Kidney capillary endothelial cell (primary cell): ENCODE measurements at regions not wholly inside any gene's neighbourhood (a gene's known extent, or its start where the extent isn't known, plus 50 kb on each side); places are given as distances from the start of the nearest gene placed in this dataset.
A peak's percentile ranks its signal among the peaks of the same experiment; 100 is the strongest.
"Not testable (repeated sequence)": the region's sequence is repeated elsewhere in the genome, so short reads cannot be mapped to it uniquely, and the experiment has no call there.

ENCODE experiments used
- DNase-seq: peaks from one replicate; pipeline ENCODE4 v3.0.0-alpha.2; 2018; ENCODE audit warnings: low spot score

- DNase-seq, result no peak
Measured at GRCh38 chr3:196147116-196147515, 64.1 kb downstream of the ZDHHC19 start.

GRCh38 chr3:196145468-196146262 is 63.8 kb upstream of the TFRC start:
- no peak for DNase-seq

DNA sequence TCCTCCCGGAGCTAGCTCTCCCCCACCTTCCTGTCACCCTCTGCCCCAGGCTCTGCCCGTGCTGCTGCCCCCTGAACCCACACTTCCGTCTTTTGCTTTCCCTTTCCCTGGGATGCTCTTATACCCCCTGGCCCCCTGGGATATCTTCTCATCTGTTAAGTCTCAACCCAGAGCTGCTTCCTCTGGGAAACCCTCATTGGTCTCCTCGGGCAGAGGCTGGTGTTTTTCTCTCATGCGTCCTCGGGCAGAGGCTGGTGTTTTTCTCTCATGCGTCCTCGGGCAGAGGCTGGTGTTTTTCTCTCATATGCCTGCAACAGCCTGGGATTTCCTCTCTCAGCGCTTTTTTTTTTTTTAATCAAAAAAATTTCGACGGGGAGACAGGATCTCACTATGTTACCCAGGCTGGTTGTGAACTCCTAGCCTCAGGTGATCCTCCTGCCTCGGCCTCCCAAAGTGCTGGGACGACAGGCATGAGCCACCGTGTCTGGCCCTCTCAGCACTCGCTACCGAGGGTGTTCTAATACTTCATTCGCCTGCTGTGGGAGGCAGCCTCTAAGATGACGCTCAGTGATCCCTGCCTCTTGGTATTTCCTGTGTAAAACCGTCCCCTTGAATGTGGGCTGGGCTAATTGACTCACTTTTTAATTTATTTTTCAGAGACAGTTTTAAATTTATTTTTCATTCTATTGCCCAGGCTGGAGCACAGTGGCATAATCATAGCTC is 62.7 kb upstream of the TFRC start:
- no peak for DNase-seq

DNA sequence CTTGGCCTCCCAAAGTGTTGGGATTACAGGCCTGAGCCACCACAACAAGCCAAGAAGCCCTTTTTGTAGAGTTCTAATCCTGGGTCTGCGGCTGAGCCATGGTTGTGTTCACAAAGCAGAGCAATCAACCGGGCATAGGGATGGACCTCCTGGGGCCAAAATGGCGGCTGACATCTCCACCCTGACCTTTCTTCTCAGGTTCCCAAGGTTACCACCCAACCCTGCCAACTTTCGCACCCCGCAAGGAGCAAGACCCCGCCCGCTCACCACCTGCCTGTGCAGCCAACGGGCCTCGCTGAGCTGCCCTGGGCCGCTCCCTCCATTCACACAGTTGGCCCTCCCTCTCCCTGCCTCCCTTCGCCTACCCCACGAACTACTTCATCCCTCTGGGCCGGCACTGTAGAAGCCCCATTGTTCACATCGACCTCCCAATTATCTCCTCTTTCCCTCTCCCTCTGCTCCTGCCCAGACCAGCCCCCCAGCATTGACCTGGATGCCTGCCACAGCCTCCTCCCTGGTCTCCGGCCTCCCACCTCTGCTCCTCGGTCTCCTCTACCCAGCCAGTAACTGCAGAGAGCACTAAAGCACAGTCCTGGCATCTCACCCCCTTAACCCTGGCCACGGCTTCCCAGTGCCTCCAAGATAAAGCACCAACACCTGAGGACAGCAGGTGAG is 62.0 kb upstream of the TFRC start:
- DNase-seq, result no peak

- no peak for DNase-seq
Measured at GRCh38 chr3:196142202-196142956, 60.5 kb upstream of the TFRC start.

DNA sequence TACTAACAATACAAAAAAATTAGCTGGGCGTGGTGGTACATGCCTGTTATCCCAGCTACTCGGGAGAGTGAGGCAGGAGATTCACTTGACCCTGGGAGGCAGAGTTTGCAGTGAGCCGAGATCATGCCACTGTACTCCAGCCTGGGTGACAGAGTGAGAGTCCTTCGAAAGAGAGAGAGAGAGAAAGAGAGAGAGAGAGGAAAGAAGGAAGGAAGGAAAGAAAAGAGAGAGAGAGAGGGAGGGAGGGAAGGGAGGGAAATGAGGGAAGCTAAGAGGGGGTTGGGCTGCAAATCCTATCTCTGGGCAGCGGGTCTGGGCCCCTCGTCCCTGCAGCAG is 59.9 kb upstream of the TFRC start:
- DNase-seq, result no peak

DNA sequence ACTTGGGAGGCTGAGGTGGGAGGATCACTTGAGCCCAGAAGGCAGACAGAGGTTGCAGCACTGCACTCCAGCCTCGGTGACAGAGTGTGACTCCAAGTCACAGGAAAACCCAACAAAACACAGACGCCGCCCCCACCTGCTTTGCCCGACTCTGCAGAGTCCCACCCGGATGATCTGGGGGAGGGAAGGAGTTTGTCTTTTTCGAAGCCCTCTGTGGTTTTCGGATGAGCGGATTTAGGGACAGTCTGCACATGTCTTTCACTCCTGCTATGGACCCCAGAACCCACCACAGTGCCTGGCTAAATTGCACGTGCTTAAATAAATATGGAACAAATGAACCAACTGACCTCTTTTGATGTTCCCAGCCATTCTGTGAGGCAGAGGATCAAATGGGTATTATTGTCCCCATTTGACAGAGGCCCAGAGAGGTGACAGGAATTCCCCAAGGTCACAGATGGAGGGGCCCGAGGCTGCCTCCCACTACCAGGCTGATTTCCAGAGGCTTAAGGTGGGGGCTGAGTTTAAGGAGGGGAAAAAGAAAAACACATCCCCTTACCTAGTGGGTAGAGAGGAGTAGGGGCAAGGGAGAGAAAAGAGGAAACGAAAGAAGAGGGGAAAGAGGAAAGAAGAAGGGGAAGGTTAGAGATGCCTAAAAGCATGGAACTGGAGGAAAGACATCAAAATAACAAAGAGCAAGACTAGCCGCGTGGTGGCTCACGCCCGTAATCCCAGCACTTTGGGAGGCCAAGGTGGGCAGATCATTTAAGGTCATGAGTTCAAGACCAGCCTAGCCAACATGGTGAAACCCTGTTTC is 59.4 kb upstream of the TFRC start:
- no peak for DNase-seq

- DNase-seq, result no peak
Measured at GRCh38 chr3:196140224-196140623, 58.3 kb upstream of the TFRC start.

DNA sequence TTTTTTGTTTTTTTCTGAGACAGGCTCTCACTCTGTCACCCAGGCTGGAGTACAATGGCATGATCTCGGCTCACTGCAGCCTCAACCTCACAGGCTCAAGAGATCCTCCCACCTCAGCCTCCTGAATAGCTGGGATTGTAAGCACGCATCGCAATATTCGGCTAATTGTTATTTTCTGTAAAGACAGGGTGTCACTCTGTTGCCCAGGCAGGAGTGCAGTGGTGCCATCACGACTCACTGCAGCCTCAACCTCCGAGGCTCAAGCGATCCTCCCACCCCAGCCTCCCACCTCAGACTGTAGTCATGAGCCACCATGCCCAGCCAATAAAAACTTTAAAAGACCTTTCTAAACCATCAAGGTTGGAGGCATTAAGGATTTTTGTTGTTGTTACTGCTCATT is 57.4 kb upstream of the TFRC start:
- no peak for DNase-seq

DNA sequence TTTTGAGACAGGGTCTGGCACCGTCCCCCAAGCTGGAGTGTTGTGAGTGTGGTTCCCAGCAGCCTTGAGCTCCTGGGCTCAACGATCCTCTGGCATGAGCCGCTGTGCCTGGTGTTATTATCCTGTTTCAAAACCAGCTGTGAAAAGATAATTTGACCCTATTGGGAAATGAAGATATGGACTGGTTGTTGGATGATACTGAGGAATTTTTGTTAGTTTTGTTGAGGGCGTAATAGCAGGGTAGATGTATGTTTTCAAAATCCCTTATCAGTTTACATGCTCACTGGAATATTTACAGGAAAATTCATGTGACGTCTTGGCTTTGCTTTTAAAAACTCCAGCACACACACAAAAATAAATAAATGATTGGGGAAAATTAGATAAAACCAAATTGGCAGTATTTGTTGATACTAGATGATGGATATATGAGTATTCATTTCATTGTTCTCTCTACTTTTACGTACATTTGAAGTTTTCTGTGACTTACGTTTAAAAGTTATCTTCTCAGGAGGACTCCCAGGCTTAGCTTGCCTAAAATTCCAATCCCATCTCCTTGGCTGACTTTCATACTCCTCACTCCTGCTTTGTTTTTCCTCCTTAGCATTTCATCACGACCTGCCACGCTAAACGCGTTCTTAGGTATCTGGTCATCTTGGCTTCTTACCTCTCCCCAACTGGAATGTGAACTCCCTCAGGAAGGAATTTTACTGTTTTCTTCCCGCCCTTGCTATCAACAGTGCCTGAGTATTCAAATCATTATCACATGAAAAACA is 56.8 kb upstream of the TFRC start:
- DNase-seq, result no peak

DNA sequence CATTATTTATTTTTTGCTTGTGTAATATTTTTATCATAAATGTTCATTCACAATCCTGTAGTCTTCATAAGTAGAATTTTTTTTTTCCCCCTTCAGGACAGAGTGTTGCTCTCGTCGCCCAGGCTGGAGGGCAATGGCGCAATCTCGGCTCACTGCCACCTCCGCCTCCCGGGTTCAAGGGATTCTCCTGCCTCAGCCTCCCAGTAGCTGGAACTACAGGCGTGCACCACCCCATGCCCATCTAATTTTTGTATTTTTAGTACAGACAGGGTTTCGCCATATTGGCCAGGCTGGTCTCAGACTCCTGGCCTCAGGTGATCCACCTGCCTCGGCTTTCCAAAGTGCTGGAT is 54.7 kb upstream of the TFRC start:
- not testable (repeated sequence) for DNase-seq

DNA sequence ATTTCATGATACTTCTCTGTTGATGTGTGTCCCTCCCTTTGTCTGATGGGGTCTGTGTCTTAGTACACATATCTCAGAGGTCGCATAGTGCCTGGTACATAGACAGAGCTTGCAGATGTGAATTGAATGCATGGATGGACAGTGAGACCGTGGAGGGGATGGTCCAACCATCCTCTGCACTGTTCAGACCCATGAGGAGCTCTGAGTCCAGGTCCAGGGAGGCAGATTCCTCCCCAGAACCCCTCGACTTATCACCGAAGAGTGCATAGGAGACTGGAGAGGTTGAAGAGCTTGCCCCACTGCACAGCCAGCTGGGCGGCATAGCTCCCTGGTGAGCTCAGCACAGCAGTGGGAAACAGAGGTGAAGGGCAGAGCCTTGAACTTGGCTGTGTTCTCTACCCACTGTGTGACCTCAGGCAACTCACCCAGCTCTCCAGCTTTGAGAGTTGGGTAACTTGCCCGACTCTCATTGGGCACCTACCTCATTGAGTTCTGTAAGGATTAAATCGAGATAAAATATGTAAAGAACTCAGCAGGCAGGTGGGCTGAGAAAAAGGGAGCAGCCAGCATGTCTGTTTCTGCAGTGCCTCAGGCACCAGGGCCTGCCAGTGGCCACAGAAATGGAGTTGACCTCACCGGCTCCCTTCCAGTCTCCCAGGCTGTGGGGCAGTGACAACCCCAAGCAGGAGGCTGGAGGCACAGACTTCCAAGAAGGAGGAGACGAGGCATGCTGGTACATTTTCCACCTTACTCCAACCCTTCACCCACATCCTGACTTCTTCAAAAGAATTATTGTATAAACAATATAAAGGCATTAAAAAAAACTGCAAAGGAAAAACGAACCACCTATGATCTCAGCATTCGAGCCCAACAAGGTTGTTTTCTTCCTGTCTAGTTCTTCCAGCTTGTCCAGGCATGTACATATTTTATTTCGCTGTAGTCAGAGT is 54.1 kb upstream of the TFRC start:
- no peak for DNase-seq

- peak; percentile 29 for DNase-seq
Measured at GRCh38 chr3:196134691-196135090, 52.8 kb upstream of the TFRC start.

- not testable (repeated sequence) for DNase-seq
Measured at GRCh38 chr3:196133869-196134268, 52.0 kb upstream of the TFRC start.

- DNase-seq, result no peak
Measured at GRCh38 chr3:196131921-196132320, 50.0 kb upstream of the TFRC start.
